H9 (cell line): ENCODE measurements at regions not wholly inside any gene's neighbourhood (a gene's known extent, or its start where the extent isn't known, plus 50 kb on each side); places are given as distances from the start of the nearest gene placed in this dataset.

Source experiments
- DNase-seq: peaks from one replicate; pipeline ENCODE4 v3.0.0-alpha.2; 2017
- H2AFZ ChIP-seq: one replicate; pipeline ENCODE4 v1.6.1; 2013; ENCODE audit warnings: mild to moderate bottlenecking, low read length, control low read depth, moderate library complexity
- H2AK5ac ChIP-seq: 2 replicates; pipeline ENCODE4 v1.6.1; 2013; ENCODE audit warnings: low read length, control low read depth, mixed read lengths; ENCODE audit not compliant: insufficient read length
- H2BK120ac ChIP-seq: one replicate; pipeline ENCODE4 v1.6.1; 2013; ENCODE audit warnings: low read depth, mild to moderate bottlenecking, low read length, control low read depth, inconsistent platforms; ENCODE audit not compliant: poor library complexity, severe bottlenecking
- H2BK12ac ChIP-seq: 2 replicates; pipeline ENCODE4 v1.6.1; 2013; ENCODE audit warnings: low read length, control low read depth, mixed read lengths, low read depth; ENCODE audit not compliant: insufficient read length
- H2BK15ac ChIP-seq: 2 replicates; pipeline ENCODE4 v1.6.1; 2013; ENCODE audit warnings: low read depth, low read length, control low read depth
- H2BK20ac ChIP-seq: one replicate; pipeline ENCODE4 v1.6.1; 2013; ENCODE audit warnings: low read depth, mild to moderate bottlenecking, low read length, control low read depth, inconsistent platforms; ENCODE audit not compliant: poor library complexity, severe bottlenecking
- H2BK5ac ChIP-seq: 2 replicates; pipeline ENCODE4 v1.6.1; 2013; ENCODE audit warnings: low read length, control low read depth, mixed read lengths; ENCODE audit not compliant: insufficient read length
- H3K14ac ChIP-seq: 2 replicates; pipeline ENCODE4 v1.6.1; 2013; ENCODE audit warnings: low read length, control low read depth; ENCODE audit not compliant: insufficient read depth
- H3K18ac ChIP-seq: 2 replicates; pipeline ENCODE4 v1.6.1; 2013; ENCODE audit warnings: low read depth, mild to moderate bottlenecking, mixed read lengths, low read length, control low read depth; ENCODE audit not compliant: insufficient read length
- H3K23ac ChIP-seq: 2 replicates; pipeline ENCODE4 v1.6.1; 2013; ENCODE audit warnings: low read length, control low read depth, mixed read lengths, low read depth; ENCODE audit not compliant: insufficient read length
- H3K23me2 ChIP-seq: 2 replicates; pipeline ENCODE4 v1.6.1; 2013; ENCODE audit warnings: low read depth, mild to moderate bottlenecking, mixed read lengths, low read length, control low read depth; ENCODE audit not compliant: insufficient read length, poor library complexity, severe bottlenecking
- H3K27ac ChIP-seq: 2 replicates; pipeline ENCODE4 v1.5.1; 2013; ENCODE audit warnings: low read length, control low read depth, mixed read lengths, low read depth; ENCODE audit not compliant: insufficient read length
- H3K27me3 ChIP-seq: 2 replicates; pipeline ENCODE4 v1.6.1; 2013; ENCODE audit warnings: low read length, control low read depth, inconsistent platforms; ENCODE audit not compliant: insufficient read depth
- H3K4ac ChIP-seq: 2 replicates; pipeline ENCODE4 v1.6.1; 2013; ENCODE audit warnings: low read depth, mild to moderate bottlenecking, control low read depth, inconsistent platforms, low read length, moderate library complexity
- H3K4me1 ChIP-seq: 2 replicates; pipeline ENCODE4 v1.6.1; 2013; ENCODE audit warnings: low read length, control low read depth, inconsistent platforms; ENCODE audit not compliant: insufficient read depth
- H3K4me2 ChIP-seq: 2 replicates; pipeline ENCODE4 v1.6.1; 2013; ENCODE audit warnings: low read length, control low read depth, mixed read lengths; ENCODE audit not compliant: insufficient read length, insufficient read depth
- H3K56ac ChIP-seq: 2 replicates; pipeline ENCODE4 v1.6.1; 2013; ENCODE audit warnings: low read depth, mild to moderate bottlenecking, mixed read lengths, low read length, control low read depth; ENCODE audit not compliant: insufficient read length
- H3K79me1 ChIP-seq: 2 replicates; pipeline ENCODE4 v1.6.1; 2013; ENCODE audit warnings: low read depth, mild to moderate bottlenecking, moderate library complexity, low read length, control low read depth, inconsistent platforms; ENCODE audit not compliant: insufficient read depth, poor library complexity, severe bottlenecking
- H3K79me2 ChIP-seq: 2 replicates; pipeline ENCODE4 v1.6.1; 2013; ENCODE audit warnings: low read length, control low read depth, inconsistent platforms; ENCODE audit not compliant: insufficient read depth
- H3K9ac ChIP-seq: 2 replicates; pipeline ENCODE4 v1.6.1; 2013; ENCODE audit warnings: low read length, control low read depth, mixed read lengths; ENCODE audit not compliant: insufficient read length; ENCODE audit errors: extremely low read depth
- H3K9me3 ChIP-seq: one replicate; pipeline ENCODE4 v1.6.1; 2013; ENCODE audit warnings: low read depth, low read length, inconsistent platforms; ENCODE audit not compliant: control insufficient read depth
- H3T11ph ChIP-seq: one replicate; pipeline ENCODE4 v1.6.1; 2013; ENCODE audit warnings: mild to moderate bottlenecking, low read length, control low read depth, inconsistent platforms
- H4K20me1 ChIP-seq: one replicate; pipeline ENCODE4 v1.6.1; 2013; ENCODE audit not compliant: control insufficient read depth, insufficient read length, insufficient read depth
- H4K5ac ChIP-seq: 2 replicates; pipeline ENCODE4 v1.6.1; 2013; ENCODE audit warnings: low read depth, mild to moderate bottlenecking, mixed read lengths, low read length, control low read depth; ENCODE audit not compliant: insufficient read length
- H4K8ac ChIP-seq: replicated peaks from 2 replicates; pipeline ENCODE4 v1.6.1; 2013; ENCODE audit warnings: low read length, control low read depth, mixed read lengths, low read depth; ENCODE audit not compliant: insufficient read length
- H4K91ac ChIP-seq: 2 replicates; pipeline ENCODE4 v1.6.1; 2013; ENCODE audit warnings: low read depth, mild to moderate bottlenecking, moderate library complexity, mixed read lengths, low read length, control low read depth; ENCODE audit not compliant: insufficient read length
- H3K27ac Mint-ChIP-seq, 3 experiments: 2 replicates in 2 of 3; 3 replicates in 1 of 3; pipeline ENCODE4 v1.8.0; 2020 to 2021; ENCODE audit warnings: mixed read lengths in 3 of 3, mild to moderate bottlenecking in 1 of 3, moderate library complexity in 1 of 3
- H3K27me3 Mint-ChIP-seq: 2 replicates; pipeline ENCODE4 v1.8.0; 2021; ENCODE audit warnings: low read depth, mild to moderate bottlenecking, moderate library complexity, mixed read lengths
- H3K36me3 Mint-ChIP-seq, 3 experiments: 2 replicates in 2 of 3; 3 replicates in 1 of 3; pipeline ENCODE4 v1.8.0; 2020 to 2021; ENCODE audit warnings: low read depth in 3 of 3, mixed read lengths in 3 of 3; ENCODE audit not compliant: insufficient read depth in 1 of 3
- H3K4me1 Mint-ChIP-seq, 2 experiments: 2 replicates each; pipeline ENCODE4 v1.8.0; 2020; ENCODE audit warnings: mixed read lengths in 2 of 2
- H3K4me3 Mint-ChIP-seq, 2 experiments: 2 replicates in 1 of 2; 3 replicates in 1 of 2; pipeline ENCODE4 v1.8.0; 2020 to 2021; ENCODE audit warnings: mild to moderate bottlenecking in 2 of 2, mixed read lengths in 2 of 2, moderate library complexity in 1 of 2
- H3K9me3 Mint-ChIP-seq, 2 experiments: 2 replicates in 1 of 2; 3 replicates in 1 of 2; pipeline ENCODE4 v1.8.0; 2020; ENCODE audit warnings: mild to moderate bottlenecking in 2 of 2, mixed read lengths in 2 of 2, moderate library complexity in 1 of 2
- WGBS: extraction: QIAGEN DNeasy Blood & Tissue Kit; methylation state at CpG from one replicate; pipeline ENCODE4 v1.1.7; 2013; ENCODE audit warnings: missing lambda C conversion rate, low lambda C conversion rate, mixed read lengths; ENCODE audit not compliant: insufficient read length; ENCODE audit errors: extremely low coverage; 5-methylcytosine and 5-hydroxymethylcytosine counted together
- TF ChIP-seq, protein P1 (sequence below): fragments of 200-600 bp; sonication (generic); conservative IDR thresholded peaks from 3 replicates; pipeline ENCODE4 v1.8.0; 2021; ENCODE audit warnings: antibody characterized with exemption, mild to moderate bottlenecking

DNA sequence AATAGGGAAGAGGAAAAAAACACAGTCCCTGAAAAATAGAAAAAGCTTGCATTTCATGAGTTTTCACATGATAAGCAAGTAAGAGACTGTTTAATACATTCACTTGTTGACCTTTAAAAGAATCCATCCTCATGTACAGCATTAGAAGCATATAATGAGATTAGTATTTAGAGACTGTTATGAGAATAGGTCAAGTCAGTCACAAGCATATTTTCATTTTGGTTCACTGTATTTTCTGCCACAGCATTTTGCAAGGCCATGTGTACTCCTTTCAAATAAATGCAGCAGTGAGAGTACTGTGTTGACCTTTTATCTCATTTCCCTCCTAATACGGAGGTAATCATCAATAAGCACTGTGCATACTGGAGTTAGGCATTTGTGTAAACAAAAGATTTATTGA lies 162.2 kb upstream of the SETMAR start:
- Histone ChIP-seq H3K4ac (no peak overlapping the region), H3K79me2 (no peaks in the 10 kb centered on the region), H3K27me3 (no peaks in the 10 kb centered on the region), H2BK12ac (no peak overlapping the region), H2BK20ac (no peak overlapping the region), H3K9ac (no peak overlapping the region), H3K9me3 (no peaks in the 10 kb centered on the region), H3K23me2 (no peaks in the 10 kb centered on the region), H3K4me1 (no peaks in the 10 kb centered on the region), H4K91ac (no peak overlapping the region), H4K8ac (no peak overlapping the region), H2BK120ac (no peak overlapping the region), H2AFZ (no peak overlapping the region), H3T11ph (no peak overlapping the region), H4K20me1 (no peaks in the 10 kb centered on the region), H3K14ac (no peak overlapping the region), H2BK5ac (no peak overlapping the region), H3K4me2 (no peak overlapping the region), H2AK5ac (no peak overlapping the region), H3K27ac (no peak overlapping the region), H3K18ac (no peak overlapping the region), H3K23ac (no peak overlapping the region), H3K79me1 (no peaks in the 10 kb centered on the region), H3K56ac (no peak overlapping the region), H4K5ac (no peak overlapping the region), H2BK15ac (no peak overlapping the region)
- WGBS, result no CpG with 5 or more reads among the region's 1 CpG
- Mint-ChIP-seq H3K36me3 (no peaks in the 10 kb centered on the region), H3K27me3 (peaks cover 2% of the 10 kb centered on the region; the same call in 1 of the 2 replicates), H3K4me1 (no peaks in the 10 kb centered on the region), H3K27ac (no peak overlapping the region), H3K9me3 (no peaks in the 10 kb centered on the region), H3K4me3 (no peak overlapping the region)
- TF ChIP-seq, protein P1, sequence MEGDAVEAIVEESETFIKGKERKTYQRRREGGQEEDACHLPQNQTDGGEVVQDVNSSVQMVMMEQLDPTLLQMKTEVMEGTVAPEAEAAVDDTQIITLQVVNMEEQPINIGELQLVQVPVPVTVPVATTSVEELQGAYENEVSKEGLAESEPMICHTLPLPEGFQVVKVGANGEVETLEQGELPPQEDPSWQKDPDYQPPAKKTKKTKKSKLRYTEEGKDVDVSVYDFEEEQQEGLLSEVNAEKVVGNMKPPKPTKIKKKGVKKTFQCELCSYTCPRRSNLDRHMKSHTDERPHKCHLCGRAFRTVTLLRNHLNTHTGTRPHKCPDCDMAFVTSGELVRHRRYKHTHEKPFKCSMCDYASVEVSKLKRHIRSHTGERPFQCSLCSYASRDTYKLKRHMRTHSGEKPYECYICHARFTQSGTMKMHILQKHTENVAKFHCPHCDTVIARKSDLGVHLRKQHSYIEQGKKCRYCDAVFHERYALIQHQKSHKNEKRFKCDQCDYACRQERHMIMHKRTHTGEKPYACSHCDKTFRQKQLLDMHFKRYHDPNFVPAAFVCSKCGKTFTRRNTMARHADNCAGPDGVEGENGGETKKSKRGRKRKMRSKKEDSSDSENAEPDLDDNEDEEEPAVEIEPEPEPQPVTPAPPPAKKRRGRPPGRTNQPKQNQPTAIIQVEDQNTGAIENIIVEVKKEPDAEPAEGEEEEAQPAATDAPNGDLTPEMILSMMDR, result no peak
- DNase-seq, result no peak
